ENCODE measurements at regions not wholly inside any gene's neighbourhood (a gene's known extent, or its start where the extent isn't known, plus 50 kb on each side); places are given as distances from the start of the nearest gene placed in this dataset.

DNA sequence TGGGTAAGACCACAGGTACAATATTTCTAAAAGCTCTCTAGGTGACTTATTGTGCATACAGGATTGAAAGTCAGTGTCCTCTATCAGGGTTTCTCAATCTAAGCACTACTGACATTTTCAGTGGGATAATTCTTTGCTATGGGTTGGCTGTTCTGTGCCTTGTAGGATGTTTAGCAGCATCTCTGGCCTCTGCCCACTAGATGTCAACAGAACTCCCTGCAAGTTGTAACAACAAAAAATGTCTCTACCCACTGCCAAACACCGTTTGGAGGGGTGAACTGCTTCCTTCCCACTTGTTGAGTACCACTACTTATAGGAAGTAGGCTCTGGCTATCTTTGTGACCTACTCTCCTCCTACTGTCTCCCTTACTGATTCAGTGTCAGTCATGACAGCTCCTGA lies 90.1 kb upstream of the ZRANB2 start:
- no peak for ATAC-seq

DNA sequence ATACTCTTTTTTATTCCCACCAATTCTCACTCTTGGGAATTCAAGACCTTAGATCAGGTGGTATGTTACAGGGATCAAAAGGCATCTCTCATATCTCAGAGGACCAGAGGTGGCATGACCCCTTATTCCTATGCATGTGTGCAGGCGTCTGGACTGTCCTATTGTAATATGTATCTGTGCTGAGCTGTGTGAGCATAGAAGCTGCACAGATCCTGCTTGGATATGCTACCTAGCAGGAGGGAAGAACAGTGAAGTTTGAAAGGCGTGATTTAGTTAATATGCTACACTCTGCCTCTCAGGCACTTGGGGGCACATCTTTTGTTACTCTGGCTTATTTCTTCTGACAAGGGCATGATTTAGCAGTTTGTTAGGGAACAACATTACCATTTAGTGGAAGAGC lies 86.7 kb upstream of the ZRANB2 start:
- no peak for ATAC-seq

DNA sequence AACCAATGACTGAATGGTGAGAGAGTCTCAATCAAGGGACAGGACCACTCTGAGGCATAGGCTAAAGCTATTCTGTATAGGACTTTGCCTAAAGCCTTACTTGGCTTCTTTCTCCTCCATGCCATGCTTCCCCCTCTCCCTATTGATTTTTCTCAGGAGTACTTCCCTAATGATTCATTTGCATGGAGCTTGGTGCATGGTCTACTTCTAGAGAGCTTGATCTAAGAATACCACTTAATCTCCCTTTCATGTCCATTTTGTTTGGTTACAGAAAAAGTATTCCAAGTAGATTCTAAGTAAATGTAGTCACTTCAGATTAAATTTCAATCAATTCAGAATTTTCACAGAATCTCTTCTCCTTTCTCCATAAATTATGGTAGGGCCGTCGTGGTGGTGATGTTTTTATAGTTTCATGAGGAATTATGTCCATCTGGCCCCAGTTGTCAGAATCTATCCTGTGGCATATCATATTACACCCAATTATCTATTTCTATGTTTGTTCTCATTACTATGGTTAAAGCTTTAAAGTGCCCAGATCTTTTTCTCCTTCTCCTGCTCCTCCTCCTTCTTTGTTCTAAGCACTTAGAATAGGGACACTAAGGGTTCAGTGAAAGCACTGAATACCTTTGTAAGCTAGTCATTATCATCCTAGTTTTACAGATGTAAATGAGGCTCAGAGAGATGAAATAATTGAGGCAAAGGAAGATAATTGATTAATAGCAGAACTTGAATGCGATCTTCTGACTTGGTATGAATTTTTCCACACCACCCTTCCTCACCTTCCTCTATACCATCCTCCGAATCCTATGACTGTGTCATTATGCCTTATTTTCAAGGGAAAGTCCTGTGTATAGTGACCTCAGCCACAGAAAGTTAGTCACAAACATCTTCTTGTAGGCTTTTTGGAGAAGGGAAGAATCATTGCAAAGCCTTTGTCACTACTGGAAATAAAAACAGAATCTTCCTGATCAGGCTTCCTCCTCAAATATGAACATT lies 85.6 kb upstream of the ZRANB2 start:
- no peak for ATAC-seq

DNA sequence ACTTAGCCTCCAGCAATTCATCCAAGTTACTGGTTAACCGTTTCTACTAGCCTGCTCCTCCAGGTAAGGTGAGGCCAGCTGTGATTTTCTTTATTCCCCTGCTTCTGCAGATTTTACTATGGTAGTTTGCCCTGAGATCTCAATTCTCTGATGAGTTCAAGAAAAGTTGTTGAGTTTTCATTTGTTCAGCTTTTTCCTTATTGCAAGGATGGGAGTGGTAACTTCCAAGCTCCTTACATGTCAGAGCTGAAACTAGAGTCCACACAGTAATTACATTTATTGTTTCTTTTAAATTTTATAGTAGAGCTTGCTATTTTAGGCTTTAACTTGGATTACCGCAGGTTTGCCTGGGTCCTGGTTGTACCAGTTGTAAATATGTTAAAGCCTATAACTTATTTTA lies 76.9 kb upstream of the ZRANB2 start:
- ATAC-seq, result no peak

DNA sequence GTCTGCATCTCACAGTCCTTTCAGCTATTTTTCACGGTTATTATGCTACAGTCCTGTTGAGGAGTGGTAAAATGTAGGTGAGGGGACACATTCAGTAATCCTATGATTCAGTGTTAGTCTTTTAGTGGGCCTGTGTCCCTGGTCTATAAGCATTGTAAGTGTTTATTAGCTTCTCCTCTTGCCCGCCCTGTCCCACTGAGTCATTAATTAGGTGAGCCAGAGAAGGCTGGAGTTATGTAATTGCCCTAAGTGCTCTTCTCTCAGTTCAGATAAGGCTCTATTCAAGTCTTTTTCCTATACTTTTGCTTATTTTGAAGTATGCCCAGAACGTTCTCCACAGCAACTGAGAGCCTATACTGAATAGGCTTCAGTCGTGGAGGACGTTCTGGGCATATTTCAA lies 76.3 kb upstream of the ZRANB2 start:
- no peak for ATAC-seq

DNA sequence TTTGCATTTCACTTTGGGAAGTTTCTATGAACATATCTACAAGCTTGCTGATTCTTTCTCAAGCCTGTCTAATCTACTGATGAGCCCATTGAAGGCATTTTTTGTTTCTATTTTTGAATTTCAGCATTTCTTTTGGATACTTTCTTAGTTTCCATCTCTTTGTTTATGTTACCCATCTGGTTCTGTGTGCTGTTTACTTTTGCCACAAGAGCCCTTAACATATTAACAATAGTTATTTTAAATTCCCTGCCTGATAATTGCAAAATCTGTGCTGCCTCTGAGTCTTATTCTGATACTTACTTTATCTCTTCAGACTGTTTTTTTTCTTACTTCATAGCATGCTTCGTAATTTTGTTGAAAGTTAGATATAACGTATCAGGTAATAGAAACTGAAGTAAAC lies 75.8 kb upstream of the ZRANB2 start:
- no peak for ATAC-seq

DNA sequence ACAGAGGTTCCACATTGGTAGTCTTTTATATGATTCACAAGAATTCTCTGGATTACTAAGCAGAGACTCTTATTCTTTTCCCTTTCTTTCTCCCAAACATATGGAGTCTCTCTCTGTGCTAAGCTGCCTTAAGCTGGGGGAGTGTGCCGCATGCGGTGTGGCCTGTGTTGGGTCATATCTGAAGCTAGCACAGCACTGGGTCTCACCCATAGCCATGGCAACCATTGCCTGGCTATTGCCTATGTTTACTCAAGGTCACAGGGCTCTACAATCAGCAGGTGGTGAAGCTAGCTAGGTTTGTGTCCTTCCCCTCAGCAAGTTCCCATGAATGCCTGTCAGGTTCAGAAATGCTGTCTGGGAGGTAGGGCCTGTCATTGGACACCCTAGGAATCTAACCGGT lies 73.6 kb upstream of the ZRANB2 start:
- ATAC-seq, result no peak

DNA sequence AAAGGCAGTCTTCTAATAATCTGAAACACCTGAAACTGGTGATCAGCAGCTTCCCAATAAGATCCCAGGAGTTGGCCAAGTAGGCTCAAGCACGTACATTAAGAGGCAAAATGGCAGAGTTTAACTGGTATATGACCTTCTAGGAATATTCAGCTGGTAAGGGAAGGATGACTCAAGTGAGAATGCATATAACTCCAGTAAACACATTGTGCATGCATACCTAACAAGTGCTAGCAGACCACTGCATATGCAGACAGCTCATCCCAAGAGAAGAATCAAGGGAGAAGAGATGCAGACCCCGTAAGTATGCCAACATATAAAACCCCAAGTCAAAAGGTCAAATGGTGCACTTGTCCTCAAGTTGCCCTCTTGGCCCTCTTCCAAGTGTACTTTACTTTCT lies 73.0 kb upstream of the ZRANB2 start:
- no peak for ATAC-seq

DNA sequence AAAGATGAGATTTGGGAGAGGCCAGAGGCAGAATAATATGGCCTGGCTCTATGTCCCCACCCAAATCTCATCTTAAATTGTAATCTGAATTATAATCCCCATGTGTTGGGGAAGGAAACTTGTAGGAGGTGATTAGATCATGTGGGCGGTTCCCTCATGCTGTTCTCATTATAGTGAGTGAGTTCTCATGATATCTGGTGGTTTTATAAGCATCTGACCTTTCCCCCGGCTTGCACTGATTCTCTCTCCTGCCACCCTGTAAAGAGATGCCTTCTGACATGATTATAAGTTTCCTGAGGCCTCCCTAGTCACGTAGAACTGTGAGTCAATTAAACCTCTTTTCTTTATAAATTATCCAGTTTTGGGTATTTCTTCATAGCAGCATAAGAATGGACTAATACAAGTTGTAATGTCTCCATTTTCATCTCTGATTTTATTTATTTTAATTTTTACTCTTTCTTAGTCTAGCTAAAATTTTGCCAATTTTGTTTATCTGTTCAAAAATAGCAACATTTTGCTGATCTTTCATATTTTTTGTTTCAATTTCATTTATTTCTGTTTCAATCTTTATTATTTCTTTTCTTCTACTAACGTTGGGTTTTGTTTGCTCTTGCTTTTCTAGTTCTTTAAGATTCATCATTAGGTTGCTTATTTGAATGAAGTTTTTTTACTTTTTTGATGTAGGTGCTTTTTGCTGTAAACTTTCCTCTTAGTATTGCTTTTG lies 67.0 kb upstream of the ZRANB2 start:
- ATAC-seq, result no peak

DNA sequence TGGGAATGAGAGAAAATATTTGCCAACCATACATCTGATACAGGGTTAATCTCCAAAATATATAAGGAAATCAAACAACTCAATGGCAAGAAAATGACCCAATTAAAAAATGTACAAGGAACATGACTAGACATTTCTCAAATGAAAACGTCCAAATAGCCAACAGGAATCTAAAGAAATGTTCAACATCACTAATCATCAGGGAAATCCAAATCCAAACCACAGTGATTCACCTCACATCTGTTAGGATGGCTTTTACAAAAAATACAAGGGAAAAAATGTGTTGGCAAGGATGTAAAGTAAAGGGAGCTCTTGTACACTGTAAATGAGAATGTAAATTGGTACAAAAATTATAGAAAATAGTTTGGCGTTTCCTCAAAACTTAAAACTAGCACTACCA lies 54.7 kb upstream of the ZRANB2 start:
- ATAC-seq, result no peak

Data from esophagus mucosa (tissue), 1 donor.